ENCODE measurements at regions not wholly inside any gene's neighbourhood (a gene's known extent, or its start where the extent isn't known, plus 50 kb on each side); places are given as distances from the start of the nearest gene placed in this dataset.
"Not testable (repeated sequence)": the region's sequence is repeated elsewhere in the genome, so short reads cannot be mapped to it uniquely, and the experiment has no call there.

DNA sequence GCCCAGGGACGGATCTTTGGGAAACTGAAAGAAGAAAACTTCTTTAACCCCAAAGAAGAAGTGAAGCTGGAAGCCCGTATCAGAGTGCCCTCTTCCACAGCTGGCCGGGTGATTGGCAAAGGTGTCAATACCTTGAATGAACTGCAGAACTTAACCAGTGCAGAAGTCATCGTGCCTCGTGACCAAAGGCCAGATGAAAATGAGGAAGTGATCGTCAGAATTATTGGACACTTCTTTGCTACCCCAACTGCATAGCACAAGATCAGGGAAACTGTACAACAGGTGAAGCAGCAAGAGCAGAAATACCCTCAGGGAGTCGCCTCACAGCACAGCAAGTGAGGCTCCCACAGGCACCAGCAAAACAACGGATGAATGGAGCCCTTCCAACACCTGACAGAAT is 114.0 kb downstream of the NBPF12 start:
- Histone ChIP-seq H3K9ac (ENCODE audit: low read length) (no peak overlapping the region), H3K79me2 (ENCODE audit: insufficient read depth, low read length) (no peaks in the 10 kb centered on the region), H3K4me3 (ENCODE audit: low read depth, low read length, poor library complexity, severe bottlenecking) (no peak overlapping the region), H3K27me3 (ENCODE audit: insufficient read depth, low read length) (no peaks in the 10 kb centered on the region), H3F3A (ENCODE audit: insufficient read depth, low read length) (no peaks in the 10 kb centered on the region), H3K4me2 (ENCODE audit: low read length) (no peak overlapping the region), H3K9me3 (ENCODE audit: low read length) (no peaks in the 10 kb centered on the region), H2AFZ (ENCODE audit: low read length) (no peak overlapping the region), H3K4me1 (ENCODE audit: insufficient read depth, low read length, severe bottlenecking) (no peaks in the 10 kb centered on the region), H3K9me2 (ENCODE audit: low read depth, low read length) (no peaks in the 10 kb centered on the region), H4K20me1 (ENCODE audit: insufficient read depth, low read length) (no peaks in the 10 kb centered on the region), H3K27ac (ENCODE audit: low read depth, low read length, poor library complexity, severe bottlenecking) (no peak overlapping the region), H3K36me3 (ENCODE audit: insufficient read depth, low read length) (no peaks in the 10 kb centered on the region)
- TF ChIP-seq, protein P1, sequence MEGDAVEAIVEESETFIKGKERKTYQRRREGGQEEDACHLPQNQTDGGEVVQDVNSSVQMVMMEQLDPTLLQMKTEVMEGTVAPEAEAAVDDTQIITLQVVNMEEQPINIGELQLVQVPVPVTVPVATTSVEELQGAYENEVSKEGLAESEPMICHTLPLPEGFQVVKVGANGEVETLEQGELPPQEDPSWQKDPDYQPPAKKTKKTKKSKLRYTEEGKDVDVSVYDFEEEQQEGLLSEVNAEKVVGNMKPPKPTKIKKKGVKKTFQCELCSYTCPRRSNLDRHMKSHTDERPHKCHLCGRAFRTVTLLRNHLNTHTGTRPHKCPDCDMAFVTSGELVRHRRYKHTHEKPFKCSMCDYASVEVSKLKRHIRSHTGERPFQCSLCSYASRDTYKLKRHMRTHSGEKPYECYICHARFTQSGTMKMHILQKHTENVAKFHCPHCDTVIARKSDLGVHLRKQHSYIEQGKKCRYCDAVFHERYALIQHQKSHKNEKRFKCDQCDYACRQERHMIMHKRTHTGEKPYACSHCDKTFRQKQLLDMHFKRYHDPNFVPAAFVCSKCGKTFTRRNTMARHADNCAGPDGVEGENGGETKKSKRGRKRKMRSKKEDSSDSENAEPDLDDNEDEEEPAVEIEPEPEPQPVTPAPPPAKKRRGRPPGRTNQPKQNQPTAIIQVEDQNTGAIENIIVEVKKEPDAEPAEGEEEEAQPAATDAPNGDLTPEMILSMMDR (IDR thresholded peaks at IDR 0.05; ENCODE audit: low read length), result no peak
- TF ChIP-seq EZH2 (IDR thresholded peaks at IDR 0.05; ENCODE audit: borderline replicate concordance, low read length), result no peak

DNA sequence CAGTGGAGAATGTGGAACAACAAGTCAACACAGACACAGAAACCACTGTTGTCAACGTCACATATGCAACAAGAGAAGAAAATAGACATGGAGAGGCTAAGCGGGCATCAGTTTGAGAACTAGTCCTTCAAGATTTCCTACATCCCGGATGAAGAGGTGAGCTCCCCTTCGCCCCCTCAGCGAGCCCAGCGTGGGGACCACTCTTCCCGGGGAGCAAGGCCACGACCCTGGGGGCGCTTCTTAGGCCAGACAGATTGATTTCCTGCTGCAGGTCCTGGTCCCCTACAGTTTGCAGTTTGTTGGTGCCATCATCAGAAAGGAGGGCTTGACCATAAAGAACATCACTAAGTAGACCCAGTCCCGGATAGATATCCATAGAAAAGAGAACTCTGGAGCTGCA is 113.0 kb downstream of the NBPF12 start:
- H3K9me2 ChIP-seq (ENCODE audit: low read depth, low read length), result no peaks in the 10 kb centered on the region
- H4K20me1 ChIP-seq (ENCODE audit: insufficient read depth, low read length), result no peaks in the 10 kb centered on the region
- H3K79me2 ChIP-seq (ENCODE audit: insufficient read depth, low read length), result no peaks in the 10 kb centered on the region
- H3K36me3 ChIP-seq (ENCODE audit: insufficient read depth, low read length), result no peaks in the 10 kb centered on the region
- H2AFZ ChIP-seq (ENCODE audit: low read length), result no peak overlapping the region
- no peaks in the 10 kb centered on the region for H3K4me1 ChIP-seq (ENCODE audit: insufficient read depth, low read length, severe bottlenecking)
- H3K27me3 ChIP-seq (ENCODE audit: insufficient read depth, low read length), result no peaks in the 10 kb centered on the region
- no peaks in the 10 kb centered on the region for H3F3A ChIP-seq (ENCODE audit: insufficient read depth, low read length)
- no peak overlapping the region for H3K4me2 ChIP-seq (ENCODE audit: low read length)
- no peak overlapping the region for H3K4me3 ChIP-seq (ENCODE audit: low read depth, low read length, poor library complexity, severe bottlenecking)
- no peaks in the 10 kb centered on the region for H3K9me3 ChIP-seq (ENCODE audit: low read length)
- H3K9ac ChIP-seq (ENCODE audit: low read length), result no peak overlapping the region
- no peak for TF ChIP-seq EZH2 (IDR thresholded peaks at IDR 0.05; ENCODE audit: borderline replicate concordance, low read length)
- TF ChIP-seq, protein P1 (IDR thresholded peaks at IDR 0.05; ENCODE audit: low read length), result no peak
- H3K27ac ChIP-seq (ENCODE audit: low read depth, low read length, poor library complexity, severe bottlenecking), result no peak overlapping the region

DNA sequence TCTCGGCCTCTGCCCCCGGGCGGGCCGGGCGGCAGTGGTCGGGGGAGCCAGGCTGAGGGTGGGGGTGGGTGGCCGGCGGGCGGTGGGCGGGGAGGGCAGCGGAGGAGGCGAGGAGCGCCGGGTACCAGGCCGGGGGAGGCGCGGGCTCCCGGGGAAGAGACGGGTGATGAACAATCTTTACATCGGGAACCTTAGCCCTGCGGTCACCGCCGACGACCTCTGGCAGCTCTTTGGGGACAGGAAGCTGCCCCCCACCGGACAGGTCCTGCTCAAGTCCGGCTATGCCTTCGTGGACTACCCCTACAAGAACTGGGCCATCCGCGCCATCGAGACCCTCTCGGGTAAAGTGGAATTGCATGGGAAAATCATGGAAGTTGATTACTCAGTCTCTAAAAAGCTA is 112.5 kb downstream of the NBPF12 start:
- H3K9me3 ChIP-seq (ENCODE audit: low read length), result no peaks in the 10 kb centered on the region
- TF ChIP-seq, protein P1 (IDR thresholded peaks at IDR 0.05; ENCODE audit: low read length), result no peak
- TF ChIP-seq EZH2 (IDR thresholded peaks at IDR 0.05; ENCODE audit: borderline replicate concordance, low read length), result no peak
- no peak overlapping the region for H3K4me2 ChIP-seq (ENCODE audit: low read length)
- no peaks in the 10 kb centered on the region for H3K27me3 ChIP-seq (ENCODE audit: insufficient read depth, low read length)
- no peaks in the 10 kb centered on the region for H3K9me2 ChIP-seq (ENCODE audit: low read depth, low read length)
- no peak overlapping the region for H3K27ac ChIP-seq (ENCODE audit: low read depth, low read length, poor library complexity, severe bottlenecking)
- H3K79me2 ChIP-seq (ENCODE audit: insufficient read depth, low read length), result no peaks in the 10 kb centered on the region
- H3K4me3 ChIP-seq (ENCODE audit: low read depth, low read length, poor library complexity, severe bottlenecking), result no peak overlapping the region
- no peak overlapping the region for H2AFZ ChIP-seq (ENCODE audit: low read length)
- no peak overlapping the region for H3K9ac ChIP-seq (ENCODE audit: low read length)
- no peaks in the 10 kb centered on the region for H3K36me3 ChIP-seq (ENCODE audit: insufficient read depth, low read length)
- no peaks in the 10 kb centered on the region for H3F3A ChIP-seq (ENCODE audit: insufficient read depth, low read length)
- no peaks in the 10 kb centered on the region for H3K4me1 ChIP-seq (ENCODE audit: insufficient read depth, low read length, severe bottlenecking)
- H4K20me1 ChIP-seq (ENCODE audit: insufficient read depth, low read length), result no peaks in the 10 kb centered on the region

DNA sequence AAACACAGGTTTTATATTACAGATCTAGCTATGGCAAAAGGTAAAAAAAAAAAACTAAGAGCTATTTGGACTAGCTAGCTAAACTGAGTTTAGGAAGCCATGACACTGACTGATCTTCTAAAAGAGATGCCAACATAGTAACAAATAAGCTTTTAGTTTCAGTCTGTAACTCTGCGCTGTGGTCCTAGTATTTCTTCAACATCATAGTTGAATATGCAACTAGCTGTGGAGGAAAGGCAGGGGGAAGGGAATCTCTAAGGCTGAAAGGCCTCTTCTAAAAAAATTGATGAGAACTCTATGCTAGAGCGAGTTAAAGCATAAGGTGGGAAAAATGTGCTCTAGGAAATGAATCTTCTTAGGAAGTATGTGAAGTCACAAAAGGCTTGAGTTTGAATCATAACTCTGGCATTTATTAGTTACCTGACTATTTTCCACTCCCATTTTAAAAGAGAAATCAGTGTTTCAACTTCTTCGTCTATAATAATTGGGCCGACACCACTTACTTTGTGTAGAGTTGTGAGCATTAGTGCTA is 108.8 kb downstream of the NBPF12 start:
- not testable (repeated sequence) for H3K27ac ChIP-seq (ENCODE audit: low read depth, low read length, poor library complexity, severe bottlenecking); H3K36me3 ChIP-seq (ENCODE audit: insufficient read depth, low read length); H3K4me2 ChIP-seq (ENCODE audit: low read length); H3K9me3 ChIP-seq (ENCODE audit: low read length); H3K79me2 ChIP-seq (ENCODE audit: insufficient read depth, low read length); H4K20me1 ChIP-seq (ENCODE audit: insufficient read depth, low read length); H3K4me3 ChIP-seq (ENCODE audit: low read depth, low read length, poor library complexity, severe bottlenecking); H3K9ac ChIP-seq (ENCODE audit: low read length); H3K9me2 ChIP-seq (ENCODE audit: low read depth, low read length); H3K27me3 ChIP-seq (ENCODE audit: insufficient read depth, low read length); H2AFZ ChIP-seq (ENCODE audit: low read length); H3F3A ChIP-seq (ENCODE audit: insufficient read depth, low read length); H3K4me1 ChIP-seq (ENCODE audit: insufficient read depth, low read length, severe bottlenecking)

All from OCI-LY1 (cell line).